AG09309 (cell line): ENCODE measurements at regions not wholly inside any gene's neighbourhood (a gene's known extent, or its start where the extent isn't known, plus 50 kb on each side); places are given as distances from the start of the nearest gene placed in this dataset.
A peak's percentile ranks its signal among the peaks of the same experiment; 100 is the strongest.

Source experiments
- DNase-seq: peaks from one replicate; pipeline ENCODE4 v3.0.0-alpha.2; 2010; ENCODE audit warnings: low read depth
- H3K4me3 ChIP-seq: 2 replicates; pipeline ENCODE4 v1.5.1; 2011; ENCODE audit warnings: mild to moderate bottlenecking, low read depth, low read length, moderate library complexity; ENCODE audit not compliant: control insufficient read depth
- TF ChIP-seq, protein P1 (sequence below): IDR thresholded peaks from 2 replicates; pipeline ENCODE4 v1.5.1; 2011; ENCODE audit warnings: mild to moderate bottlenecking, low read depth, low read length, inconsistent platforms; ENCODE audit not compliant: insufficient read depth, control insufficient read depth; ENCODE audit errors: missing control alignments

DNA sequence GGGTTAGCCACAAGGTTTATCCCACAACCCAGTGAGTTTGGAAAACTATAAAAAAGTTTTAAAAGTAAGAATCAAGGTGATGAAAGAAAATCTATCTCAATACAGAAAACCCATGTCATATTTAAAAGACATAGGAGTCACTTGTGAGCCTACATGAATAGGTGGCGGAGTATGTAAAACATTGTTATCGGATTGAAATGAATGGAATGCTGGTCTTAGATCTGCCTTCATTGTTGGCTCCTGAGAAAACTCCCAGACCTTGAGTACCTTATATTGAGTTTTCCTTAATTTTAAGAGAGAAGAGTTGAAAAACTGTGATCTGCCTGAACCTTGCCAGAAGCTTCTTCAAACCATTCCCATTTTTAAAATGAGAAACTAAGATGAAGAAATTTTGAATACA, 551.1 kb downstream of the EFNA5 start:
- TF ChIP-seq, protein P1, sequence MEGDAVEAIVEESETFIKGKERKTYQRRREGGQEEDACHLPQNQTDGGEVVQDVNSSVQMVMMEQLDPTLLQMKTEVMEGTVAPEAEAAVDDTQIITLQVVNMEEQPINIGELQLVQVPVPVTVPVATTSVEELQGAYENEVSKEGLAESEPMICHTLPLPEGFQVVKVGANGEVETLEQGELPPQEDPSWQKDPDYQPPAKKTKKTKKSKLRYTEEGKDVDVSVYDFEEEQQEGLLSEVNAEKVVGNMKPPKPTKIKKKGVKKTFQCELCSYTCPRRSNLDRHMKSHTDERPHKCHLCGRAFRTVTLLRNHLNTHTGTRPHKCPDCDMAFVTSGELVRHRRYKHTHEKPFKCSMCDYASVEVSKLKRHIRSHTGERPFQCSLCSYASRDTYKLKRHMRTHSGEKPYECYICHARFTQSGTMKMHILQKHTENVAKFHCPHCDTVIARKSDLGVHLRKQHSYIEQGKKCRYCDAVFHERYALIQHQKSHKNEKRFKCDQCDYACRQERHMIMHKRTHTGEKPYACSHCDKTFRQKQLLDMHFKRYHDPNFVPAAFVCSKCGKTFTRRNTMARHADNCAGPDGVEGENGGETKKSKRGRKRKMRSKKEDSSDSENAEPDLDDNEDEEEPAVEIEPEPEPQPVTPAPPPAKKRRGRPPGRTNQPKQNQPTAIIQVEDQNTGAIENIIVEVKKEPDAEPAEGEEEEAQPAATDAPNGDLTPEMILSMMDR: no peak
- H3K4me3 ChIP-seq: no peak overlapping the region
- no peak for DNase-seq

DNA sequence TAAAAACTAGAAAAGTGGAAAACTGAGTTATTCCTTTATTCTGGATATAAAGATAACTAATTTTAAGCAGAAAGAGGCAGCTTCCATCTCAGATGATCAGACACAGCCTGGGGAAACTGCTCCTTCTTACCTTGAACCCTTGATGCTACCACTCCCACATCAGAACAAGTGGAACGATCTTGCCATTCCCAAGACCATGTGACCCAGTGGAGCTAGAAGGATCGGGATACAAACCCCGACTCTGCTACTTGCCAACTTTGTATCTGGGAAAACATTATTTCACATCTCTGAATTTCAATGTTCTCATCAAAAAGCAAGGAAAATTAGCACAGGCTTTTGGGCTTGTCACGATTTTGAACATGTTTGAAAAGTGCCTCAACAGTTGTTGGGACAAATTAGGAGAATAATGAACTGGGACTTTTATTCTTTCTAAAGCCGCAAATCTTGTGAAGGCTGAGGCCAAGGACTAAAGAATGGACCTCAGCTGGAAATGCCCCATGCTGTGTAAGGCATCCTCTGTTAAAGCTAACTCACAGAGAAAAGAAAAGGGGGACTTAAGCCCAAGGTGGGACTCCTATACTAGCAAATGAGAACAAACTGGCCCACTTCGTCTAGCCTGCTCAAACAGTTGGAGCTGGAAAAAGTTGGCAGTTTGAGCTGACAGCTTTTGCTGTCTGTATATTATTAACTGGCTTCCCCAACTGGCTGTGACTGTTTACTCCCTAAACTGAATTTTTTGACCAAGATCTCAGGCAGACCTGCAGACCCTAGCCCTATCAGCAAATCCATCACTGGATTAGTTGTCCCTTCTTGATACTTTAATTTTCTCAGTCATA, 552.3 kb downstream of the EFNA5 start:
- H3K4me3 ChIP-seq: no peak overlapping the region
- DNase-seq: no peak
- TF ChIP-seq, protein P1: no peak

DNA sequence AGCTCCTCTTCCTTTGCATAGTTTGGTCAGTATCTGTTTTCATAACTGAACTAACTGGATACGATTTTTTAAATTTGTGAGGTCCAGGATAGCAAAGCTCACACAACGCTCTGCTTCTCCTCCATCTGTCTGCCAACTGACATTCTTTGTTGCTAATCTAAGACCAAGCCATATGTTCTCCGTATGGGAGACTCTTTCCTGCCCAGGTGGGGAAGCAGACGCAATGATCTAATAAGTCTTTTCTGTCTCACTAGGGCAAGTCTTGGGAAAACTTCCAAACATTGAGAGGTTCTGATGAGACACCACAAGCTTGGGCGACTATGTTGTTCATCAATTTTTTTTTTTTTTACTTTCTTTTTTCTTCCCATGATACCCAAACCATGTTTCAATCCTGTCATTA, 558.5 kb downstream of the EFNA5 start:
- H3K4me3 ChIP-seq: no peak overlapping the region
- no peak for DNase-seq
- TF ChIP-seq, protein P1: no peak

DNA sequence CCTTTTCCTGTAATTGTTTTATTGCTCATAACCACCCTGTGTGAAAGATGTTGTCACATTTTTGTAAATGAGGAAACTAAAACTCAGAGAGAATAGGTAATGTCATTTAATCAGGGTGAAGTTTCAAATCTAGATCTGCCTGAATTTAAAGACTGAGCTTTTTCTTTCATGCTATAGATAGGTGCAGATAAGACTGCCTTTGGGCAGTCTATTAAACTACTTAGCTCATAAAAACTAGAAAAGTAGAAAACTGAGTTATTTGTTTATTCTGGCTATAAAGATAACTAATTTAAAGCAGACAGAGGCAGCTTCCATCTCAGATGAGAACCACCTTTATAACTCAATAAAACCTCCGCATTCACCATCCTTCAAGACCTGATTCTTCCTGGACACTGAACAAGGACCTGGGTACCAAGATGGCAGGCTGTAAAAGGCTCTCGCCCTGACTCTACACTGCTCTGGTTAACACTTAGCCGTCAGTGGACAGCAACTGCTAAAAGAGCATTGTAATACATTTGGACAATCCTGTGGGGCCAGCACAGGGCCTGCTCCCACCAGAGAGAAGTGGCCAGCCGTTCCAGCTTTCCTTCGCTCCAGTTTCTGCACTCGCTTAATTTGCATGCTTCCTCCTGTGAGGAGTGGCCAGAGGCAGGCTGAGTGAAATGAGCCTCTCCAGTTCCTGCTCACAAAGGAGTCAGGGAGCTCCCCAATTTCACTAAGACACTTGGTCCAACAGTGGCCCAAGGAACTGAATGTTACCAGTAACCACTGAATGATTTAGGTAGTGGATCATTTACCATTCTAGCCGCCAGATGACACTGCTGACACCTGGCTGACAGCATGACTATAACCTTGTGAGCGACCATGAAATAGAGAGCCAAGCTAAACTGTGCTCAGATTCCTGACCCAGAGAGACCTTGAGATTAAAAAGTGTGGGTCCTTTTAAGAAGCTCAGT, 566.4 kb downstream of the EFNA5 start:
- DNase-seq: no peak
- TF ChIP-seq, protein P1: peak; percentile 15
- H3K4me3 ChIP-seq: no peak overlapping the region

DNA sequence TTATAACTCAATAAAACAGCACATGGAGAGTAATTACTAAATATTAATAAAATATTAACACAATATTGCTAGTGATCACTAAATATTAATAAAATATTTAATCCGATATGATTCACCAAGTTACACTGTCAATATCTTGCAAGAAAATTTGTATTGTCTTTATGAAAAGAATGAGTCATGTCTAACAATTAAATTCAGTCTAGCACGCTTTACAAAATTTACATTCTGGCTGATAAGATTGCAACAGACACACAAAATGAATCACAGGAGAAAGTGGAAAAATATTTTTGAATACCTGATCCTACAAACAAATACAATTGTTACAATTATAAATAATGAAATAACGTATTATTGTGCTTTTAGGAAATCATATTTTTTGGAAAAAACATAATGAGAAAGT, 567.2 kb downstream of the EFNA5 start:
- DNase-seq: no peak
- H3K4me3 ChIP-seq: no peak overlapping the region
- TF ChIP-seq, protein P1: no peak

DNA sequence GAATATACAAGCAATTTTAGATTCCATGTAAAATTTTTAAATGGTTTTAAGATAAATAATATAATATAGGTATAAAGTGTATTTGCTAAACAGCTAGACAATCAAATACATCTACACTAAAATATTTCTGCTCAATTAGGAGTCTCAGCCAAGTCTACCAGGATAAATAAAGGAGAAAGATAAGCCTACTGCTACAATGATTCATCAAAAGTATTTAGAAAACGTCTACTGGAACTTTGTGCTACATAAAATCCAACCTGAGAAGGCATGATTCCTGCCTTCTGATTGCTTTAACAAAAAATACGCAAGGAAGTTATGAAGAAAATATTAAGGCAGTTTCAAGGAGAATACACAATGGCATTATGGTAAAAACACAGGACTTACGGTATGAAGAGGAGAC, 570.6 kb downstream of the EFNA5 start:
- DNase-seq: no peak
- TF ChIP-seq, protein P1: no peak
- no peak overlapping the region for H3K4me3 ChIP-seq
